ENCODE measurements at regions not wholly inside any gene's neighbourhood (a gene's known extent, or its start where the extent isn't known, plus 50 kb on each side); places are given as distances from the start of the nearest gene placed in this dataset.

DNA sequence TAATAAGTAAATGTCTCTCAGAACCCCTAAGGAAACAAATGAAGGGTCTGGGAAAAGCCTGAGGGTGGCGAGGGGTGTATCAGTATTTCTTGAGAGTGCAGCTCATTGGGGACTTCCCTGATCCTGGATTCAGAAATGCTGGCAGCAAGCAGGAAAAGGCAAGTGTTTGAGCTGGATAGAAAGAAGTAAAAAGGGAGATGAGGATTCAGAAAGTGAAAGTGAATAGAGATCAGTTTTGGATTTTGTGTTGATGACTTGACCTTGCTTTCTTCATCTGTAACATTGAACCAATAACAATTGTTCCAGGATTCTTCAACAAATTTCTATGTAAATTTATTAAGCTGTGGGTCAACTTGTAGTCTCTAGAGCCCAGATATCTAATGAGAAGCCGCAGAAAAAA, 66.9 kb upstream of the CTSC start:
- no peak for DNase-seq

DNA sequence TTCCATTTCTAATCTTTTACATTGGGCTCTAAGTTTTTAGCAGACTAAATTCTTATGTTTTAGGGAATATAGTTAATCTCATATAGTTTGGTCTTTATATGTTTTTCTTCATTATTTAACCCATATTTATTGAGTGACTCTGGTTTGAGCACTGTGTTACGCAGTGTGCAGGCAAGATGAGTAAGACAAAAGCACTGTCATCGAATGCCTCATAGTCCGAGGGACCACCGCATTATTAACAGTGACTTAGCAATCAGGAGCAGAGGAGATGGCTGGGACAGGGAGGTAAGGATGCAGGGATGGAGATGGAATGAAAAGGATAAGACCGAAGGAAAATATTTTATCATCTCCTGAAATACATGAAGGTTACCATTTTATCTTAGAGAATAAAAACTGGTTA, 65.2 kb upstream of the CTSC start:
- DNase-seq = no peak

DNA sequence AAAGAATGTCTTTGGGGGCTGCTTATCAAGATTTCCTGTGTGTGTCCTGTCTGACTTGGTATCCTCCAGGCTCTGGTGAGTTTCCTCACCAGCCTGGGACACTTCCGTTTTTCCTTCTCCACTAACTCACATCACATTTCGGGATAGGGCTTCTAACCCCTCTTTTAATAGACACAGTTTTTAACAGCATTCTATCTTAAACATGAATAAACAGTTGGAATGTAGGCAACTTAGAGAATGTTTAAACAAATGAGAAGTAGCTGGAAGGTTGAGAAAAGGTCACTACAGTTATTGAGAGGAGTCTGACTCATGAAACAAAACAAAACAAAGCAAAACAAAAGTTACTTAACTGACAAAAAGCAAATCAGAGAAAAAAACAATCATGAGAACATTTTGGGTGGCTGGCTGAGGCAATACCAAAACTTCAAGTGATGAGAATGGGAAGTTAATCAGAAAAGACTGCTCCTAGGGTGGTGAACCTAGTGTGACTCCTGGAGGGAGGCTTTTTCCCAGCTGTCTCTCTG, 64.7 kb upstream of the CTSC start:
- DNase-seq = no peak

DNA sequence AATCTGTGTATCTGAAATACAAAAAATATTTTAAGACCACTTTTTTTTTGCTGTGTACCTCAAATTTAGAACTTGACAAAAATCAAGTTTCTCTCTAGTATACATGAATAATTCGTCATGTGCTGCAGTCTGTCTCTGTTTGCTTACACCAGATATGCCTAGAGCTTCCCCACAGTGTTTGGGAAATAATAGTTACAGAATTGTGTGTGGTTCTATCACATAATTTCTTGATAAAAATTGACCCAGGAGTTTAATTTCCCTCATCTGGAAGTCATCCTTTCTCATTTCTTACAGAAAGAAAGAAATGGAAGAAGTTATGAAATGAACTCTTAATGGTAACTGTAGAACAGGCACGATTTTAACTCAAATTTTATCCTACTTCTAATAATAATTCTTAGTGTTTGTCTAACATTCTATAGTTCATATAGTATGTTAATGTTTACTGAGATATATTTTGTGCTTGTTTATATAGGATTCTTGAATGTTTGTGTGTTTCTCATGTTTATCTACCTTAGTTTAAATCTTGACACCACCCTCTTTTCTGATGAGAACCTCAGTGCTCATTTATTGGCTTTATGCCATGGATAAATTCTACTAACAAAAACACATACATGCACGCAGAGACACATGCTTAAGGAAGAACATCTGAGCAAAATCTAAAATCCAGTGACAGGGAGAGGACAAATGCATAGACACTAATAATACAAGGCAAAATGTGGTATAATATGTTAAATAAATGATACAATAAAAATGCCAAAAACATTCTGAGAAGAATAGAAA, 61.4 kb upstream of the CTSC start:
- DNase-seq = no peak

DNA sequence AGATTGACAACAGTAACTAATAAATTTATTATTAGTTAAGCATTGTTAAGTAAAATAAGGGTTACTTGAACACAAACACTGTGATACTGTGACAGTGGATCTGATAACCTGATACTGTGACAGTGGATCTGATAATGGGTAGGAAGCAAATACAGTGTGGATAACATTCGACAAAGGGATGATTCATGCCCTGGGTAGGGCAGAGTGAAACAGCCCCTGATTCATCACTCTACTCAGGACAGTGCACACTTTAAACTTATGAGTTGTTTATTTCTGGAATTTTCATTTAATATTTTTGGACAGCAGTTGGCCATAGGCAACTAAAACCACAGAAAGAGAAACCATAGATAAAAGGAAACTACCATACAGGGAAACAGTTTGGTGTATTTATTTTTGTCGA, 60.8 kb upstream of the CTSC start:
- no peak for DNase-seq

DNA sequence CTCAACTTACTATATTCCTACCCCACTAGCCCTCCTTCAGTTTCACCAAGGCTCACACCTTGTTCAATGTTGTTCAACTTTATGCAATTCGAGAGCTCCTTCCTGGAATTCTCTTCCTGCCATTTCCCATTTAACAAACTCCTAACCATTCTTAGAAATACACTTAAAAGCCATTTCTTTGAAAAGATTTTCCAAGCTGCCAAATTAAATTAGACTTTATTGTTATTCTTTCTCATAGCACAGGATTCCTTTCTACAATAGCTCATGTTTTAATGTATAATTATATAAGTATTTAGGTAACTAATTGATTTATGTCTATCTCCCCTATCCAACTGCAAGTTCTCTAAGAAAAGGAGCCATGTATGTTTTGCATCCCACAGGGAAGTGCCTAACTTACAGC, 52.7 kb upstream of the CTSC start:
- no peak for DNase-seq

DNA sequence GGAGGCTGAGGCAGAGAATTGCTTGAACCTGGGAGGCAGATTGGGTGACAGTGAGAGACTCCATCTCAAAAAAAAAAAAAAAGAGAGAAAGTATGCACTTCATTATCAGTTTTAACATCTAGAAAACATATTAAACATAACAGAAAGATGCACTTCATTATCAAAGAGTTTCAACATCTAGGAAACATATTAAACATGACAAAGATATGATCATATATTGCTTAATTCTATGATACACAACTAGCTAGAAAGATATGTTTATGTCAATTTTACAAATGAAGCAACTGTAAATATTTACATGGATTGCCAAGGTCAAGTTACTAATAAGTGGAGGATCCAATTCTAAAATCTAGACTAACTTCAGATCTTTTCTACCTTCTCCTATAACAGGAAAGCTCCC, 50.4 kb upstream of the CTSC start:
- DNase-seq = no peak

Data from activated T-cell treated with anti-CD3 and anti-CD28 coated beads for 4 hours (primary cell).